Gastroesophageal sphincter (tissue), 4 donors: ENCODE measurements at regions not wholly inside any gene's neighbourhood (a gene's known extent, or its start where the extent isn't known, plus 50 kb on each side); places are given as distances from the start of the nearest gene placed in this dataset.
A peak's percentile ranks its signal among the peaks of the same experiment; 100 is the strongest.

Experiments
- ATAC-seq: fragments of 150-250 bp; one replicate; pipeline ENCODE4 v1.9.1; 2016; ENCODE audit warnings: mild to moderate bottlenecking, moderate library complexity
- H3K27ac ChIP-seq, 4 donors: fragments of 200-600 bp; sonication (generic) in 3 of 4; 1 replicate in 3 of 4; 2 replicates in 1 of 4; pipeline ENCODE4 v1.5.1; 2016 to 2019
- H3K27me3 ChIP-seq: fragments of 200-600 bp; sonication (generic); one replicate; pipeline ENCODE4 v1.5.1; 2019
- H3K36me3 ChIP-seq, 2 donors: fragments of 200-600 bp; sonication (generic); one replicate each; pipeline ENCODE4 v1.5.1; 2019; ENCODE audit warnings: control low read depth in 1 of 2
- H3K4me1 ChIP-seq, 3 donors: fragments of 200-600 bp; sonication (generic); 1 replicate in 2 of 3; 2 replicates in 1 of 3; pipeline ENCODE4 v1.5.1; 2016 to 2019; ENCODE audit warnings: control low read depth in 2 of 3
- H3K4me3 ChIP-seq, 2 donors: fragments of 200-600 bp; sonication (generic); one replicate each; pipeline ENCODE4 v1.5.1; 2019; ENCODE audit warnings: mild to moderate bottlenecking in 1 of 2, moderate library complexity in 1 of 2
- H3K9me3 ChIP-seq, 3 donors: fragments of 200-600 bp; sonication (generic); one replicate each; pipeline ENCODE4 v1.5.1; 2017 to 2019; ENCODE audit warnings: control low read depth in 2 of 3
- CTCF ChIP-seq, 4 experiments: fragments of 200-600 bp in 2 of 4; fragments of 450-650 bp in 2 of 4; sonication (generic) in 1 of 4; IDR thresholded peaks; one replicate each; pipeline ENCODE4 v1.5.1; 2017 to 2019; ENCODE audit warnings: antibody characterized with exemption in 4 of 4, mild to moderate bottlenecking in 2 of 4, moderate library complexity in 2 of 4
- EP300 ChIP-seq: sonication (generic); formaldehyde crosslinking; IDR thresholded peaks from one replicate; pipeline ENCODE4 v1.6.1; 2017; ENCODE audit warnings: antibody characterized with exemption, mild to moderate bottlenecking
- POLR2A ChIP-seq, 2 donors: fragments of 450-650 bp; IDR thresholded peaks; one replicate each; pipeline ENCODE4 v1.6.1; 2017; ENCODE audit warnings: antibody characterized with exemption in 2 of 2, mild to moderate bottlenecking in 2 of 2, moderate library complexity in 1 of 2
- POLR2AphosphoS5 ChIP-seq: sonication (generic); formaldehyde crosslinking; IDR thresholded peaks from one replicate; pipeline ENCODE4 v1.6.1; 2017; ENCODE audit warnings: antibody characterized with exemption
- WGBS, 2 donors: methylation state at CpG; one replicate each; pipeline ENCODE4 v1.1.5; 2018; ENCODE audit warnings: low coverage in 1 of 2; 5-methylcytosine and 5-hydroxymethylcytosine counted together

GRCh38 chr5:165423697-165424299 is 1918.4 kb downstream of the MAT2B start:
- no peak overlapping the region for H3K4me3 ChIP-seq
- no peaks in the 10 kb centered on the region for H3K36me3 ChIP-seq
- no peak for ATAC-seq
- TF ChIP-seq POLR2AphosphoS5: no peak
- TF ChIP-seq EP300: no peak
- TF ChIP-seq POLR2A (IDR thresholded peaks at IDR 0.05): no peak
- no peak for TF ChIP-seq CTCF (IDR thresholded peaks at IDR 0.05)
- H3K27me3 ChIP-seq: no peaks in the 10 kb centered on the region
- H3K27ac ChIP-seq: no peak overlapping the region
- WGBS, 2 donors: 93% methylated on average over 8 to 9 of the region's 10 CpGs
- H3K4me1 ChIP-seq: no peaks in the 10 kb centered on the region
- no peaks in the 10 kb centered on the region for H3K9me3 ChIP-seq

GRCh38 chr5:165425594-165425993 is 1920.2 kb downstream of the MAT2B start:
- TF ChIP-seq CTCF (IDR thresholded peaks at IDR 0.05) (no peak), EP300 (no peak), POLR2A (IDR thresholded peaks at IDR 0.05) (no peak), POLR2AphosphoS5 (no peak)
- H3K4me3 ChIP-seq: no peak overlapping the region
- no peak for ATAC-seq
- no peaks in the 10 kb centered on the region for H3K9me3 ChIP-seq
- WGBS, 2 donors: 69 to 70% methylated on average over 3 to 4 of the region's 4 CpGs
- no peaks in the 10 kb centered on the region for H3K27me3 ChIP-seq
- no peaks in the 10 kb centered on the region for H3K4me1 ChIP-seq
- no peaks in the 10 kb centered on the region for H3K36me3 ChIP-seq
- no peak overlapping the region for H3K27ac ChIP-seq

GRCh38 chr5:165448753-165449152 is 1943.3 kb downstream of the MAT2B start:
- no peak overlapping the region for H3K4me3 ChIP-seq
- H3K4me1 ChIP-seq: no peaks in the 10 kb centered on the region
- H3K9me3 ChIP-seq: no peaks in the 10 kb centered on the region
- WGBS, 2 donors: 50 to 60% methylated on average over 1 of the region's 1 CpG
- no peak overlapping the region for H3K27ac ChIP-seq
- no peaks in the 10 kb centered on the region for H3K36me3 ChIP-seq
- no peak for ATAC-seq
- H3K27me3 ChIP-seq: no peaks in the 10 kb centered on the region
- TF ChIP-seq EP300: no peak
- TF ChIP-seq POLR2AphosphoS5: no peak
- no peak for TF ChIP-seq POLR2A (IDR thresholded peaks at IDR 0.05)
- TF ChIP-seq CTCF (IDR thresholded peaks at IDR 0.05): no peak

GRCh38 chr5:165457859-165458481 is 1952.6 kb downstream of the MAT2B start:
- 17 to 32% methylated on average over 5 of the region's 5 CpGs for whole genome bisulfite sequencing, 2 donors
- Histone ChIP-seq H3K9me3 (no peaks in the 10 kb centered on the region), H3K36me3 (no peaks in the 10 kb centered on the region), H3K4me3 (no peak overlapping the region), H3K27me3 (no peaks in the 10 kb centered on the region), H3K27ac (no peak overlapping the region), H3K4me1 (no peaks in the 10 kb centered on the region)
- TF ChIP-seq EP300: no peak
- TF ChIP-seq CTCF (IDR thresholded peaks at IDR 0.05): peak in 2 of 4 experiments; percentile 14 to 28
- ATAC-seq: no peak

- TF ChIP-seq CTCF (IDR thresholded peaks at IDR 0.05) (no peak), EP300 (no peak), POLR2AphosphoS5 (no peak), POLR2A (IDR thresholded peaks at IDR 0.05) (no peak)
- no peak overlapping the region for H3K27ac ChIP-seq
- no peaks in the 10 kb centered on the region for H3K9me3 ChIP-seq
- no peak for ATAC-seq
- no peak overlapping the region for H3K4me3 ChIP-seq
- no peaks in the 10 kb centered on the region for H3K4me1 ChIP-seq
- H3K27me3 ChIP-seq: no peaks in the 10 kb centered on the region
- H3K36me3 ChIP-seq: no peaks in the 10 kb centered on the region
Observed at GRCh38 chr5:165459232-165459631, 1953.8 kb downstream of the MAT2B start.
